ENCODE measurements at regions not wholly inside any gene's neighbourhood (a gene's known extent, or its start where the extent isn't known, plus 50 kb on each side); places are given as distances from the start of the nearest gene placed in this dataset.

DNA sequence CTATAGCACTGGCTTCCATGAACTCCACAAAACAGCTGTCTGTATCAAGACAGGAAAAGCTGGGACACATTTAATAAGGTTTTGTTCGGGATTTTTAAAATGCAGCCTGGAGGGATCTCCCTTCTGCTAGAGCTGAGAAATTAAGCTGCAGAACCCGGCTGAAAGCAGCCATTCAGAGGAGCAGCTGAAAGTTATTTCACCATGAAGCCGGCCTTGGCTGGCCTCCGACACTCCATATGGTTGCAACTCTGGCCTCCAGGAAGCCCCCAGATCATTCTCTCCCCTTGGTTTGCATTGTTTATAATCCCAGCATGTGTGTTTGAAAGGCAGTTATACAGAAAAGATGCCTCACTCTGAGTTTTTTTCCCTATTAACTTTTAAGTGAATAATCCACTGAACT lies 239.4 kb downstream of the SPATA18 start:
- TF ChIP-seq, protein P1, sequence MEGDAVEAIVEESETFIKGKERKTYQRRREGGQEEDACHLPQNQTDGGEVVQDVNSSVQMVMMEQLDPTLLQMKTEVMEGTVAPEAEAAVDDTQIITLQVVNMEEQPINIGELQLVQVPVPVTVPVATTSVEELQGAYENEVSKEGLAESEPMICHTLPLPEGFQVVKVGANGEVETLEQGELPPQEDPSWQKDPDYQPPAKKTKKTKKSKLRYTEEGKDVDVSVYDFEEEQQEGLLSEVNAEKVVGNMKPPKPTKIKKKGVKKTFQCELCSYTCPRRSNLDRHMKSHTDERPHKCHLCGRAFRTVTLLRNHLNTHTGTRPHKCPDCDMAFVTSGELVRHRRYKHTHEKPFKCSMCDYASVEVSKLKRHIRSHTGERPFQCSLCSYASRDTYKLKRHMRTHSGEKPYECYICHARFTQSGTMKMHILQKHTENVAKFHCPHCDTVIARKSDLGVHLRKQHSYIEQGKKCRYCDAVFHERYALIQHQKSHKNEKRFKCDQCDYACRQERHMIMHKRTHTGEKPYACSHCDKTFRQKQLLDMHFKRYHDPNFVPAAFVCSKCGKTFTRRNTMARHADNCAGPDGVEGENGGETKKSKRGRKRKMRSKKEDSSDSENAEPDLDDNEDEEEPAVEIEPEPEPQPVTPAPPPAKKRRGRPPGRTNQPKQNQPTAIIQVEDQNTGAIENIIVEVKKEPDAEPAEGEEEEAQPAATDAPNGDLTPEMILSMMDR (conservative IDR thresholded peaks at IDR 0.05) = no peak
- no peak for TF ChIP-seq EZH2 (IDR thresholded peaks at IDR 0.05; ENCODE audit: low read depth)

Data from PC-9 (cell line).